GM06990 (cell line): ENCODE measurements at regions not wholly inside any gene's neighbourhood (a gene's known extent, or its start where the extent isn't known, plus 50 kb on each side); places are given as distances from the start of the nearest gene placed in this dataset.

Experiments used
- DNase-seq: peaks from one replicate; pipeline ENCODE4 v3.0.0-alpha.2; 2011; ENCODE audit not compliant: insufficient read length; ENCODE audit errors: extremely low read depth
- H3K27me3 ChIP-seq: replicated peaks from 2 replicates; pipeline ENCODE4 v1.6.0; 2011; ENCODE audit warnings: low read length; ENCODE audit not compliant: control insufficient read depth, insufficient read depth
- H3K36me3 ChIP-seq: 2 replicates; pipeline ENCODE4 v1.5.1; 2011; ENCODE audit warnings: low read length; ENCODE audit not compliant: control insufficient read depth, insufficient read depth
- H3K4me3 ChIP-seq: replicated peaks from 2 replicates; pipeline ENCODE4 v1.5.1; 2011; ENCODE audit warnings: low read depth, mild to moderate bottlenecking, control low read depth, low read length
- CTCF ChIP-seq: IDR thresholded peaks from 2 replicates; pipeline ENCODE4 v1.5.1; 2011; ENCODE audit warnings: low read length, control low read depth, mild to moderate bottlenecking, inconsistent platforms; ENCODE audit not compliant: insufficient read depth, poor library complexity, severe bottlenecking

GRCh38 chr18:58813561-58814225 is 51.0 kb upstream of the ZNF532 start:
- DNase-seq: no peak
- no peaks in the 10 kb centered on the region for H3K36me3 ChIP-seq
- H3K27me3 ChIP-seq: no peaks in the 10 kb centered on the region
- H3K4me3 ChIP-seq: no peak overlapping the region
- TF ChIP-seq CTCF: no peak

- DNase-seq: no peak
- Histone ChIP-seq H3K36me3 (no peaks in the 10 kb centered on the region), H3K27me3 (no peaks in the 10 kb centered on the region), H3K4me3 (no peak overlapping the region)
- no peak for TF ChIP-seq CTCF
Observed at GRCh38 chr18:58814317-58814716, 50.4 kb upstream of the ZNF532 start.
